GM12892 (cell line): ENCODE measurements at regions not wholly inside any gene's neighbourhood (a gene's known extent, or its start where the extent isn't known, plus 50 kb on each side); places are given as distances from the start of the nearest gene placed in this dataset.

ENCODE experiments used
- POLR2A ChIP-seq: IDR thresholded peaks from 2 replicates; pipeline ENCODE4 v1.6.1; 2011; ENCODE audit warnings: low read depth, low read length, control low read depth
- POLR2AphosphoS5 ChIP-seq: IDR thresholded peaks from 2 replicates; pipeline ENCODE4 v1.6.1; 2011; ENCODE audit warnings: low read depth, low read length, control low read depth

DNA sequence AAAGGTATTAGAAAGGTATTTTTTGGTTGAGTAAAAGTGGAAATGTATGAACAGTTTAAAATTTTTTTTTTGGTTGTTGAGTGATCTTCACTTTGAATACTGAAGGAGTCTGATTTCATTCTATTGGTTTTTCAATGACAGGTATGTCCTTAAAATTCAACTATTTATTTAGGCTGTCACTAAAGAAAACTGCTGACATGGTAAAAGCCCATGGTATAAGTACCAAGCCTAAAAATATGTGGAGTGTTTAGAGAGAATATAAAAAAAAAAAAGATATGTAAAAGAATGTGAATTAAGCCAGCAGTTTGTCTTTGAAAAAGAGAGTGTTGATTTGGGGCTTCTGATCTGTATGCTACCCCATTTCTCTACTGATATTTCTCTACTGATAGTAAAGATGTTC lies 90.3 kb upstream of the SUCLG2 start:
- TF ChIP-seq POLR2A (no peak), POLR2AphosphoS5 (no peak)
